ENCODE measurements at regions not wholly inside any gene's neighbourhood (a gene's known extent, or its start where the extent isn't known, plus 50 kb on each side); places are given as distances from the start of the nearest gene placed in this dataset.

DNA sequence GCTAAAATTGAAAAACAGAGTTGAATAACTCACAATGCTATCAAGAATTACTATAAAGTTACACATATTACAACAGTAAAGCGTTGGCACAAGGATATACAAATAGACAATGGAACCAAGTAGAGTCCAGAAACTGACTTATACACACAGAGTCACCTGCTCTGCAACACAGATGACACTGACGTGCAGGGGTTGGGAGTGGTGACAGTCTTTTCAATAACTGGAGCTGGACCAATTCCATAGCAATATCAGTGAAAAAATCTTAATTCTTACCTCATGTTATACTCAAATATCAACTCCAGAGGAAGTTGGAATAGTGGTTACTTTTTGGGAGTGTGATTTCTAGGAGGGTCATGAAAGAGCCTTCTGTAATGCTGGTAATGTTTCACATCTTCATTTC, 62.5 kb upstream of the NPY start:
- no peak for DNase-seq

DNA sequence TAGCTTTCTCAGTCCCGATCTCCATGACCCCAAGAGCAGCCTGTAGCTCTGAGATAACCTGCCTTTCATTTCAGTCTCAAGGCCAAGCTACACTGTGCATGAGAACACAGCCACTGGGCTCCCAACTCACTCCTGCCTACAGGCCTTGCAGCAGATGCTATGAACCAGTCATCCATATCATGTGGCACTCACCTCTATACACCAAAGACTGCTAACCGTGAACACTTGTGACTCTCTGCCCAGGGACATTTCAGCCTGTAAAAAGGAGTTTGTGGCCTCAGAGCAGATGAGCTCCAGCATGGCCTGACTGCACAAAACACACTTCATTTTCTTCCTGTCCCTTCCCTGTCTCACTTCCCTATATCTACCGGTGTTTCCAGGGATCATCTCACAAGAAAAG, 56.9 kb upstream of the NPY start:
- DNase-seq: no peak

DNA sequence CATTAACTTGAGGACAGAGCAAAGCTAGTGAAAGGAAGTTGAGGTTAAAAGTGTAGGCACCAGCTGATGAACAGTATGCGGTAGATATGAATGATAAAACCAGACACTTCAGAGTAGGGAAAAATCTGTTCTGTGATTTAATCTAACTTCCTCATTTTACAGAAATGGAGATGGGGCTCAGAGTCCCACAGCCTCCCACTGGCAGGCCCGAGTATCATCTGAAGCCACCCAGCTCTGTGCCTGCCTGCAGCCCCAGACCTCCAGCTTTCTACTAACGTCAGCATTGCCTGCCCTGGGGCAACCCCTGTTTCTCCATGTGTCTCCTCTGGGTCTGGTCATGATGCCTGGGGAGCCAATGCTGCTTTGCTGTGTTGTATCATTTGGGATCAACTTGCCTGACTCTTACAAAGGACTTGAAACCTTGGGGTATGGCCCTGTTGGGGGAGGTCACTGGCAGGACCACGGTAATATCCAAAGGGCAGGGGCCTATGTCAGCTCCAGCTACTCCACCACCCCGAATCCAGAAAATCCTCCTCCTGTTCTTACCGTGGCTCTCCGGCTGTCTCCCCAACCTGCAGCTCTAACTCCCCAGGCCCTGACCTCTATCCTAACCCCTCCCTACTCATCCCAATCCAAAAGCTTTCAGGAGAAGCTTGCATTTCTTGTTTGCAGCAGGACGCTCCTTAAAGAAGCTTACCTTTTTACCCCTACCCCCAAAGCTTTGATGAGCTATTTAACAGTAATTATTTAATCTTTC, 56.2 kb upstream of the NPY start:
- DNase-seq: no peak

DNA sequence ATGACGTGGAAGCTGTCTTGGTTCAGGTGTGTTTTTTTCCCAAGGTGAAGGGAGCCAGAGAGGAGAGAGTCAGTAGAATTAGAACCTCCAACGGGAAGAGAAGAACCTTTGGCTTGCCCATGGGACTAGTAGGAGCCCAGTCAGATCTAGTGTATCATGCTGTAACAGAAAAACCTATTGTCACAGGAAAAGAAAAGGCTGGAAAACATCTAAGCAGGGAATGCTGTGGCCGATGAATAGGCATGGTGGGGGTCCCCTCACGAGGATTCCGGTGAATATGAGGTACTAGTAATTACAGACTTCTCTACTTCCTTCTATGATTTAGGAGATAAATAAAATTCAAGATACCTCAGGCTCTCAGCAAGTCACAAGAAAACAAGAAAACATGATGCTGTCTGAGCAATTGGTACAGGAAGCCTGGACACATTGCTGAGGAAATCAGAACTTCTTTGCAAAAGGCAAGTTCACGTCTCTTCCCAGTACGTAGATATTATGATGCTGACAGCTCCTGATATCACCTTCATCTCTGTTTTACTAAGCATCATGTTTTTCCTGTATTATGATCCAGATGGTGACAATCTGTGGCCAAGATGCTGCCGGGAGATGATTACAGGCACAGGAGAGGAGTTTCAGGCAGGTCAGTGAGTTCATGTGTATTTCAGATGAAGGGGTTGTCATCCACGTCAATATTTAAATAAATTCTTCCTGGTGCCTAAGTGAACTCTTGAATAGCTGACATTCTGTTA, 54.3 kb upstream of the NPY start:
- no peak for DNase-seq

DNA sequence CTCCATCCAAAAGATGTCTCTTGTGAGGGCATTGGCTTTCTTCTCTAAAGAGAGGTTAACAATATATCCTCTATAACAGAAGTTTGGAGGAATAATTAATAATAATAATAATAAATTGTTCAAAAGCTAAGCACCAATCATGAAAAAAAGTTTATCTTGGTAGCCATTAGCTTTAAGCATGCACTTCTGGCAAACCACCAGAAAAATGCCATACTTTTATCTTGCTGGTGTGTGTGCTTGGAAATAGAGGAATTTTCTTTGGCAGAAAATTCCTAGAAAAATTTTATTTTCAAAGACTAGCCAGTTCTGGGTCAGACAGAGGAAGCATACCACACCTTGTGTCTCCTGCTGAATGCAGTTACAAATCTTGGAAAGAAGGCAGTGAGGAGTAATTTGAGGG, 52.5 kb upstream of the NPY start:
- DNase-seq: no peak

DNA sequence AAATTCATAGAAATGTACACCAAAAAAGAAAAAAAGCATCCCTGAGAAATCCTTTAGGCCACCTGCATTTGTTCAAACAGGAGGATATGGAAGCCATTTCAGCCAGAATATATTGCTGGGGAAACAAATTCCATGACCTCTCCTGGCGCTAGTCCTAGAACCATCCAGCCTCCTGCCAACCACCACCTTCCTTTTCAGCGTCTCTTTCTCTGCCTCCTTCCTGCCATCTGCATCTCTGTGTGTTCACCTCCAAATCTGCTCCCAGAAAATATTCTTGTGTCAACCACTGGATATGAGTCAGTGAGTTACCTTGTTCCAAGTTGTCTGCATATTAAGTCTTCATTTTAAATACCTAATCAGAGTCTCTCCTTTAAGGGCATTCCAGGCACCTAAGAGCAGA, 50.6 kb upstream of the NPY start:
- DNase-seq: no peak
